Natural killer cell treated with Interleukin-12 subunit alpha and Interleukin-12 subunit beta and Interleukin-15 and Interleukin-18, amount 100 ng/mL, for 72 hours (primary cell): ENCODE measurements at regions not wholly inside any gene's neighbourhood (a gene's known extent, or its start where the extent isn't known, plus 50 kb on each side); places are given as distances from the start of the nearest gene placed in this dataset.

Experiments
- ATAC-seq, 2 donors: fragments of 150-1000 bp; cut with Tn5 transposase in 1 of 2; sonication (Bioruptor Pico), chemical (Tn5 transposase) in 1 of 2; 2 replicates each; pipeline ENCODE4 v1.10.0; 2021
- DNase-seq: peaks from one replicate; pipeline ENCODE4 v3.0.0; 2022; ENCODE audit warnings: low spot score
- H3K27ac Mint-ChIP-seq, 2 donors: 1 replicate in 1 of 2; 2 replicates in 1 of 2; pipeline ENCODE4 v1.8.0; 2022; ENCODE audit warnings: mixed read lengths in 2 of 2, mild to moderate bottlenecking in 1 of 2, moderate library complexity in 1 of 2
- H3K27me3 Mint-ChIP-seq, 2 donors: 1 replicate in 1 of 2; 2 replicates in 1 of 2; pipeline ENCODE4 v1.8.0; 2022; ENCODE audit warnings: mixed read lengths in 2 of 2
- H3K36me3 Mint-ChIP-seq: one replicate; pipeline ENCODE4 v1.8.0; 2022; ENCODE audit warnings: mixed read lengths
- H3K4me1 Mint-ChIP-seq, 2 donors: 1 replicate in 1 of 2; 2 replicates in 1 of 2; pipeline ENCODE4 v1.8.0; 2022; ENCODE audit warnings: low read depth in 2 of 2, mixed read lengths in 2 of 2, mild to moderate bottlenecking in 1 of 2
- H3K4me3 Mint-ChIP-seq: one replicate; pipeline ENCODE4 v1.8.0; 2022; ENCODE audit warnings: mixed read lengths
- H3K9me3 Mint-ChIP-seq: 2 replicates; pipeline ENCODE4 v1.8.0; 2022; ENCODE audit warnings: mixed read lengths

DNA sequence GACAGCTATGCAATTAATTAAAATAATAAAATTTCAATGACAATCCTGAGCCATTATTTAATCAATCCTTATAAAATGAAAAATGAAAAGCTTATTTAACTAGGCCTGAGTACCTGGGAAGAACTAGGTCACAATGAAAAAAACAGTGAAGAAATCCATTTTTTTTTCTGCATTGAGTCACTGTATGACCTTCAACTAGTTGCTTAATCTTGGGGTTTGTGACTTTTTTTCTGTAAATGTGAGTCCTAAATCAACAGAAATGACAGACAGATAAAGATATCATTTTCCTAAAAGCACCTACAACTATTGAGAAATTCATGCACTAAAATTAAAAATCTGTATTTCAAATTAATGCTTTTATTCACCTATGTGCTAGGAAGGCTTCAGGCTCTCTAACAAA lies 96.8 kb downstream of the TMEM26 start:
- ATAC-seq (no peak), DNase-seq (no peak)
- peaks cover 5% of the 10 kb centered on the region for H3K9me3 Mint-ChIP-seq
- no peaks in the 10 kb centered on the region for H3K4me1 Mint-ChIP-seq
- H3K27ac Mint-ChIP-seq = no peak overlapping the region
- H3K27me3 Mint-ChIP-seq = peaks cover 9 to 26% of the 10 kb centered on the region in 2 donors
- H3K4me3 Mint-ChIP-seq = no peak overlapping the region
- H3K36me3 Mint-ChIP-seq = no peaks in the 10 kb centered on the region

DNA sequence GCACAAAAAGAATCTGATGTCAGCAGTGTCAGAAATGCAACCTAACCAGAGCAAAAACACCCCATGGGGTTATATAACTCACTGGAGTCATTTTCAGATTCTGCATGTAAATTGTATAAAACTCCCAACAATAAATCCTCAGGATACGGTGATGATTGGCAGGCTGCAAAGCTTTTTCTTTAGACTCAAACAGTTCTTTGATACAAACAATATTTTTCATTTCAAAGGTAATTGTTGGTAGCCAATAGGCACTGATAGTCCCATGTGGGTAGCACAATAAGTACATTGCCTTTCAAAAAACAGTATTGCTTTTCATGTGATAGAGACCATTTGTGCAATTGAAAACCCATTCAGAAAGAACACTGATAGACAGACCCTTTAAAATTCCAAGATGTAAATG lies 98.0 kb downstream of the TMEM26 start:
- Mint-ChIP-seq H3K36me3 (no peaks in the 10 kb centered on the region), H3K4me1 (no peaks in the 10 kb centered on the region), H3K4me3 (no peak overlapping the region), H3K27ac (no peak overlapping the region), H3K9me3 (no peaks in the 10 kb centered on the region), H3K27me3 (peaks cover 9 to 17% of the 10 kb centered on the region in 2 donors)
- DNase-seq (no peak), ATAC-seq (no peak)

DNA sequence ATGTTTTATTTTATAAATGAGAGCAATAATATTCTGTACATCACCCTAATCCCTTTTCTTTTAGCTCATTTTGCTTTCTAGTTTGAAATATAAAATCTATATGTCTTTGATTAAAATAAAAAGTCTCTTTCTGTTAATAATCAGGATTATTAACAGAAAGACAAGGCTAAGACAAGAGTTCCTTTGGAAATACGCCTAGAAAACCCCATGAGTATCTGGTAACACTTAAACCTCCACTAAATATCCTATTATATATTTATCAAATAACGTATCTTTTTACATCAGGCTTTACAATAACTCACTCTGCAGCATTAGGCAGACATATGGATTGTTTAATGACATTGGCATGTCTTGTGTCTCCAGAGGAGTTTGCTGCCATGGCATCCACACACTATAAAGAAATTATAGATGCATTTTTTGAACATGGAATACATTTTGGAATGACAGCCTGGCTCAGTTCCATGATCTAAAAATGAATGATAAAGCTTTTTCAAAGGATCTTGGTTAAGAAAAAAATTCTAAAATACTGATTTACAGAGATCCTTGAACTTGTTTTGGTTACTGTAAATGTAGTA lies 98.7 kb downstream of the TMEM26 start:
- DNase-seq (no peak), ATAC-seq (no peak)
- H3K4me3 Mint-ChIP-seq = no peak overlapping the region
- H3K4me1 Mint-ChIP-seq = no peaks in the 10 kb centered on the region
- H3K36me3 Mint-ChIP-seq = no peaks in the 10 kb centered on the region
- H3K27ac Mint-ChIP-seq = no peak overlapping the region
- no peaks in the 10 kb centered on the region for H3K9me3 Mint-ChIP-seq
- H3K27me3 Mint-ChIP-seq = peaks cover 9 to 17% of the 10 kb centered on the region in 2 donors

DNA sequence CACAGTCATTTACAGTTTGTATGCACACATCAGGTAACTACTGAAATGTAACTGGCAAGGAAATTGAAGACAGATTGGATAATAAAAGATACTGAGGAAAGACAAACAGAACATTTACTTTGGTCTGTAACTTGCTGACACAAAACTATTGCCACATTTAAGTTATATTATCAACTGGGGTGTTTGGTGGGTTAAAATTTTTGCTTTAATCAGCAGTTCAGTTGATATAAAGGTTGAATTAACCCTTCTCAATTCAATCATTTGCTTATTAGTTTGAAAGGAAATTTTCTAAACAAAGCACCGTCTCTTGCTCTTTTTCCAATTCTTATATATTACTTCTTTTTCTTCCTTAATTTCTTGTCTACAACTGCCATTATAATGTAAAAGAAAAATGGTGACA lies 102.4 kb downstream of the TMEM26 start:
- no peak overlapping the region for H3K27ac Mint-ChIP-seq
- peaks cover 9 to 17% of the 10 kb centered on the region in 2 donors for H3K27me3 Mint-ChIP-seq
- DNase-seq (no peak), ATAC-seq (no peak)
- H3K4me3 Mint-ChIP-seq = no peak overlapping the region
- no peaks in the 10 kb centered on the region for H3K36me3 Mint-ChIP-seq
- no peaks in the 10 kb centered on the region for H3K9me3 Mint-ChIP-seq
- no peaks in the 10 kb centered on the region for H3K4me1 Mint-ChIP-seq

DNA sequence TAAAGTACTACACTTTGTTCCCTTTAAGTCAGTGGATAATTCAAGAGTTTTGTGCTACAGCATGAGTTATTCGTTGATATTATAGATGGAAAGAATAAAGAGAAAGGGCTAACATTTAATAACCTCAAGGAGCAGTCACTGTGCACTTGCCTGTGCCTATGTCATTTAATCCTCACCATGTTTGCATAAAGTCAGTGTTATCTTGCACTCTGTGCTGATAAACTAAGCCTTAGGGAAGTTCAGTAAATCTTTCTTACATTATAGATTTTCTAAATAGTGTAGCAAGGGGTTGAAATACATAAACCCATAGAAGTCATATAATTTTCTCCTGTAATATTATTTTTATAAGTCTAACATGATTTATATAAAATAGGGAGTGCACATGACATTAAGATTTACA lies 103.1 kb downstream of the TMEM26 start:
- no peaks in the 10 kb centered on the region for H3K36me3 Mint-ChIP-seq
- peaks cover 9 to 17% of the 10 kb centered on the region in 2 donors for H3K27me3 Mint-ChIP-seq
- H3K4me1 Mint-ChIP-seq = no peaks in the 10 kb centered on the region
- ATAC-seq (no peak), DNase-seq (no peak)
- H3K27ac Mint-ChIP-seq = no peak overlapping the region
- H3K4me3 Mint-ChIP-seq = no peak overlapping the region
- H3K9me3 Mint-ChIP-seq = no peaks in the 10 kb centered on the region

DNA sequence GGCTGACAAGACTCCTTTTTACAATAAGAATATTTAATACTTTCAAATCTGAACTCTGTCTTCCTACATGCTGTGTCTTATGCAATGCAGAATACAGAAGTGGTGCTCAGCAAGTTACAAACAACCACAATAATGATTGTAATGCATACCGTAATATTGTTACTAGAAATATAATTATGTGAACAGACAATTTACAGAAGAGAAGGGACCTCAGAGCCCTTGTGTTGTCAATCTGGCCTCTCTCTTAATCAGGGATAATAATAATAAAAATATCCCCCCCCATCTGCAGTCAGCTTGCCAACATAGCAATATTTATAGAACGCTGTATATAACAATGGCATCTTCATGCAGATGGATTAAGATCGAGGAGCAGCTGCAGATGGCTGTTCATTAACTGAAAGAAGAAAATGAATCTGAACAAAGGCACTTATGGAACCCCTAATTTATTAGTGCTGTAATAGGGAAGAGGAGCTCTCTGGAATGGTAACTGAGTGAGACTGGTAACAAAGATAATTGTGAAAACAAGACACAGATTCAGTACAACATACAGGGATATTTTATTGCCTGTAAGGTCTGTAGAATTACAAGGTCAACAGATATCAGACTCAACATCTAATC lies 106.3 kb downstream of the TMEM26 start:
- ATAC-seq (no peak), DNase-seq (no peak)
- Mint-ChIP-seq H3K27ac (no peak overlapping the region), H3K4me1 (peaks cover 9 to 10% of the 10 kb centered on the region in 2 donors), H3K36me3 (no peaks in the 10 kb centered on the region), H3K9me3 (peaks cover 4% of the 10 kb centered on the region), H3K4me3 (no peak overlapping the region), H3K27me3 (peaks cover 2 to 4% of the 10 kb centered on the region in 2 donors)

DNA sequence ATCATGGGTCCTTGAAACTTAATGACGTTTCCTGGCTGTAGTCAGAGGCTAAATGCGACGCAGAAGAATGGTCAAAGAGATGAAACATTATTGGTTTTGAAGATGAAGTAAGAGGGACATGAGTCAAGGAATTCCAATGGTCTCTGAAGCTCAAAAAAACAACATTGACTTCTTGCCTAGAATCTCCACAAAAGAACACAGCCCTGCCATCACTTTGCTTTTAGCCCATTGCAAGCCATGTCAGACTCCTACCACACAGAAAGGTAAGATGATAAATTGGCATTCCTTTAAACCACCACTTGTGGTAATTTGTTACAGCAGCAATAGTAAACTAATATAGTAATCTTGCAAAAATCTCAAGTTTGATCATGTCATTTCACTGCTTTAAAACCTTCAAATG lies 109.4 kb downstream of the TMEM26 start:
- Mint-ChIP-seq H3K36me3 (no peaks in the 10 kb centered on the region), H3K4me1 (peaks cover 9 to 10% of the 10 kb centered on the region in 2 donors)

DNA sequence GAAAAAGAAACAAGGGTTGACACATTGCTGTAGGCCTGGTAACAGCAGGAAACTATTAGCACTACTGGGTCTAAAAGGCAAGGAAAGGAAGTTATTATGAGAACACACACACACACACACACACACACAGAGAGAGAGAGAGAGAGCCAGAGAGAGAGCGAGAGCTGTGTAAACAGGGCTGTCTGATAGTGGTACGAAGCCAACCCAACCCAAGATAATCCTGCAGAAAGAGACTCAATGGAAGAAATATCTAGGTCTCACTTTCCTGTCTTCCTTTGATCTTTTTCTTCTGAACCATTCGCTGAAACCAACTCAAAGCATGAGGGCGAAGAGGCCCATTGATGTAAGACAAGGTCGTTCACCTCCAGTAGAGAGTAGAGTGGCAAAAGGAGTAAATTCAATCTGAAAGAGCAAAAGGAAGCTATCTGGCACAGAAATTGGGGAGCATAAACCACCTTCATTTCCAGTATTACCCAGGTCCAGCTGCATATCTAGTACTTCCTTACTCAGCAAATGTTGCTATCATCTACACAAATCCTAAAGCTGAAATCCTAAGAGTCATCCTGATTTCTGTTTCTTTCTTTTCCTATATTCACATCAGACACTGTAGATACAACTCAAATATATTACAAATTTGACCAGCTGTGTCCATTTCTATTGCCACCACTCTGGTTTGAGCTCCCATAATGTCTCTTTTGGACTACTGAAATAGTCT lies 110.2 kb downstream of the TMEM26 start:
- no peak overlapping the region for H3K4me3 Mint-ChIP-seq

More for the DNA sequence above, 109.4 kb downstream of the TMEM26 start:
- ATAC-seq (no peak), DNase-seq (no peak)
- H3K9me3 Mint-ChIP-seq = peaks cover 4% of the 10 kb centered on the region
- no peaks in the 10 kb centered on the region for H3K27me3 Mint-ChIP-seq
- no peak overlapping the region for H3K4me3 Mint-ChIP-seq
- H3K27ac Mint-ChIP-seq = no peak overlapping the region

DNA sequence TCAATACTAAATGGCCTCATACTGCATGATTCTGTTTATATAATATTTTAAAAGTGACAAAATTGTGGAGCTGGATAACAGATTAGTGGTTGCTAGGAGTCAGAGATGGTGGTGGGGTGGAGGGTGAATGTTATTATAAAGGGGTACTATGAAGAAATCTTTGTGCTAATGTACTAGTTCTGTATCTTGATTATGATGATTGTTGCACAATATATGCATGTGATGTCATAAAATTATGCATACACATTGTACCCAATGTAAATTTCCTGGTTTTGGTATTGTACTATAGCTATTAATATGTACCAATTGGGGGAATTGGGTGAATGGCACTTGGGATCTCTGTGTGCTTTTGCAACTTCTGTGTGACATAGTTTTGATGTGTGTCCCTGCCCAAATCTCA lies 112.2 kb downstream of the TMEM26 start:
- peaks cover 9 to 10% of the 10 kb centered on the region in 2 donors for H3K4me1 Mint-ChIP-seq
- ATAC-seq = no peak
- H3K27ac Mint-ChIP-seq = no peak overlapping the region

More for the DNA sequence above, 110.2 kb downstream of the TMEM26 start:
- Mint-ChIP-seq H3K4me1 (peaks cover 9 to 10% of the 10 kb centered on the region in 2 donors), H3K27me3 (no peaks in the 10 kb centered on the region), H3K27ac (no peak overlapping the region), H3K9me3 (peaks cover 4% of the 10 kb centered on the region), H3K36me3 (no peaks in the 10 kb centered on the region)
- DNase-seq = no peak
- ATAC-seq = no peak

DNA sequence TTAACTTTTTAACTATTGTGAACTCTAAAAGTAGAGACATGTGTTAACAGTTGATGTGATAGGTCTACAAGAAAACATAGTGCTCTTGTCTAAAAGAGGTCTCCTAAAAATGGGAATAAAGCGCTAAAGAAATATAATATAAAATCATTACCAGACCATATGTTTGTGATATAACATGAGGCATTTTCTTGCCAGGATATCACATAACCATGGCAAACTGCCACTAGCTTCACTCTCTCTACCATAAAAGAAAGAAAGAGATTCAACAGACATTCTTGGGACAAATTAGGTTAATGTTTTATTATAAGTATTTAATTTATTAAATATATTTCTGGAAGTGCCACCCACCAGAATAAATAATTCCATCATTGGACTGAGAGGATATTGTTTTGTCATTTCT lies 115.0 kb downstream of the TMEM26 start:
- DNase-seq (no peak), ATAC-seq (no peak)
- Mint-ChIP-seq H3K27me3 (no peaks in the 10 kb centered on the region), H3K27ac (no peak overlapping the region), H3K4me1 (peaks cover 7 to 9% of the 10 kb centered on the region in 2 donors), H3K9me3 (no peaks in the 10 kb centered on the region), H3K4me3 (no peak overlapping the region), H3K36me3 (no peaks in the 10 kb centered on the region)

More for the DNA sequence above, 112.2 kb downstream of the TMEM26 start:
- Mint-ChIP-seq H3K27me3 (no peaks in the 10 kb centered on the region), H3K36me3 (no peaks in the 10 kb centered on the region), H3K4me3 (no peak overlapping the region), H3K9me3 (peaks cover 4% of the 10 kb centered on the region)
- no peak for DNase-seq

DNA sequence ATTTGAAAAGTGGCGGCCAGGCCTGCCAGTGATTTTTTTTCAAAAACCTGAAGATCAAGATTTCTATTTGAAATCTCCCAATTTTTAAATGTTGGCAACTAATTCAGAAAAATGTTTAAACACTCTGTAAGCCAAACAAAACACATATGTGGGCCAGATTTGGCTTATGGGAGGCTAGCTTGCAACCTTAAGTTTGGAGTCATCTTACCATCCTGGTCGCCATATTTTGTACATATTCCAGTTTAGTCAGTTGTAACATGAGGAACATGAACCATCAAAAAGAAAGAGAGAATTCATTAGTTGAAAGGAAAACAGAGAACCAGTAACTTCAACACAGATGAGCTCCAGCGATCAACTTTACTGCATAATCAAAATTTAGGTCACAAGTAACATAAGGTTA lies 115.4 kb downstream of the TMEM26 start:
- peaks cover 5% of the 10 kb centered on the region in 2 donors for H3K4me1 Mint-ChIP-seq
- no peaks in the 10 kb centered on the region for H3K9me3 Mint-ChIP-seq
- H3K27me3 Mint-ChIP-seq = no peaks in the 10 kb centered on the region
- ATAC-seq (no peak), DNase-seq (no peak)
- no peaks in the 10 kb centered on the region for H3K36me3 Mint-ChIP-seq
- no peak overlapping the region for H3K4me3 Mint-ChIP-seq
- H3K27ac Mint-ChIP-seq = no peak overlapping the region

DNA sequence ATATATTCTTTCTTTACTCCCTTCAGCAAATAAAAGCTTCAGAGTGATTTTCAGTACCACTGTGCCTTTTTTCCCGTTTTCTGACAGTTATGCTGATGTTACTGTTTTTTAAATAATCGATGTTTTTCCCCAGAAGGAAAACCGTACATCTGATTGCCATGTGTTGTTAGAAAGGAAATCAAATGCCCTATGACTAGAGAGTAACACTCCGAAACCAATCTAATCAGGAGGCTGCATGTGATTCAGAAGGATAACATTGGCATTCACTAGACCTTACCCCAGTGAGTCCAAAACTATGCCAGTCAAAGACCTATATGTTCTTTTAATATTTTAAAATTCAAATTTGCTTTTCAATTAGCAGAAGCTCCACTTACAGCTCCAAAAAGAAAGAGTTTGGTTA lies 116.3 kb downstream of the TMEM26 start:
- no peak for ATAC-seq
- H3K4me1 Mint-ChIP-seq = no peaks in the 10 kb centered on the region
- no peaks in the 10 kb centered on the region for H3K9me3 Mint-ChIP-seq
- H3K4me3 Mint-ChIP-seq = no peak overlapping the region
- no peak for DNase-seq
- no peaks in the 10 kb centered on the region for H3K36me3 Mint-ChIP-seq
- H3K27me3 Mint-ChIP-seq = no peaks in the 10 kb centered on the region
- no peak overlapping the region for H3K27ac Mint-ChIP-seq

DNA sequence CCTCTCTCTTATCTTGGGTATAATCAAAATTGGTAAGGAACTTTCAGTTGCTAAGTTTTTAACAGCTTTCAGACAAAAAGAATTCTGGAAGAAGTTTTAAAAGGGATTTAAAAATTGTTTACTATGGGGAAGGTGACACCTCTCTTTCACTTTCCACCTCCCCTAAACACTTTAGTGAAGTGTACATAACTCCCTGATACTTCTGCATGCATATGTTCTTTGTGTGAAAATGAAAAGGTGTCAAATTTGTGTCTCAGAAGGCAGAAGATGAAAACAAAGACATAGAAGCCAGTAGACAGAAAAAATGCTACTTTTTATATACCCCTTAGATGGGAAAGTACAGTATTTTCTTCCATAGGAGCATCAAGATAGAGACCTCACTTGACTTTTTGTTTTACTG lies 117.8 kb downstream of the TMEM26 start:
- H3K27me3 Mint-ChIP-seq = no peaks in the 10 kb centered on the region
- no peak overlapping the region for H3K27ac Mint-ChIP-seq
- ATAC-seq (no peak), DNase-seq (no peak)
- no peaks in the 10 kb centered on the region for H3K4me1 Mint-ChIP-seq
- no peak overlapping the region for H3K4me3 Mint-ChIP-seq
- no peaks in the 10 kb centered on the region for H3K9me3 Mint-ChIP-seq
- H3K36me3 Mint-ChIP-seq = no peaks in the 10 kb centered on the region

DNA sequence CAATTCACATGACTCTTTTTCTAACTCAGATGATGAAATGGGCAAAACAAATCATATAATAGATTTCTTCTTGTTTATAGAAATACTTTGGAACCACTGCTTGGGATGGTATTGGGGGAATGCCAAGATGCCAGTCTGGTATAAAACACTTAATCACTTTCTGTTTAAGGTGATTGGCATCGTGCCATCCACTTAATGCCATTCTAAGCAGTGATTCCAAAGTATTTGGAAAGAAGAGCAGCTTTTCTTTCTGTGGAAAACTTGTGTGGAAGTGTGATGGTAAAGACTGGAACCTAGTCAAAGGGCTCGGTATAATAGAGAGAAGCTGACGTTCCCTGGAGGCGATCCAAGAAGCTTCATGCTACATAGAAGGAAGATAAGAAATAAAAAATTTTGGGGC lies 120.6 kb downstream of the TMEM26 start:
- DNase-seq = no peak
- H3K27me3 Mint-ChIP-seq = peaks cover 0 to 2% of the 10 kb centered on the region in 2 donors
- no peak overlapping the region for H3K4me3 Mint-ChIP-seq
- H3K36me3 Mint-ChIP-seq = peaks cover 6% of the 10 kb centered on the region
- no peak overlapping the region for H3K27ac Mint-ChIP-seq
- H3K9me3 Mint-ChIP-seq = peaks cover 6% of the 10 kb centered on the region
- H3K4me1 Mint-ChIP-seq = no peaks in the 10 kb centered on the region
- no peak for ATAC-seq
